GM18909 (cell line): ENCODE measurements at regions not wholly inside any gene's neighbourhood (a gene's known extent, or its start where the extent isn't known, plus 50 kb on each side); places are given as distances from the start of the nearest gene placed in this dataset.

Experiments used
- ATAC-seq: cut with Tn5 transposase; IDR thresholded peaks from one replicate; pipeline ENCODE4 v1.9.1; 2021; ENCODE audit warnings: mild to moderate bottlenecking; ENCODE audit not compliant: unreplicated experiment, poor library complexity

GRCh38 chr7:18145160-18145559 lies 117.5 kb upstream of the PRPS1L1 start:
- no peak for ATAC-seq

- no peak for ATAC-seq
These were observed 123.8 kb upstream of the PRPS1L1 start for GRCh38 chr7:18151422-18151821.

GRCh38 chr7:18153183-18153748 lies 125.6 kb upstream of the PRPS1L1 start:
- ATAC-seq = no peak

- no peak for ATAC-seq
These were observed 127.1 kb upstream of the PRPS1L1 start for GRCh38 chr7:18154726-18155125.

GRCh38 chr7:18157233-18157632 lies 129.6 kb upstream of the PRPS1L1 start:
- no peak for ATAC-seq

GRCh38 chr7:18162657-18163056 lies 135.0 kb upstream of the PRPS1L1 start:
- no peak for ATAC-seq

- ATAC-seq = no peak
These were observed 135.4 kb upstream of the PRPS1L1 start for GRCh38 chr7:18163091-18163490.

GRCh38 chr7:18165166-18165565 lies 137.5 kb upstream of the PRPS1L1 start:
- ATAC-seq = no peak

- ATAC-seq = no peak
These were observed 138.4 kb upstream of the PRPS1L1 start for GRCh38 chr7:18166002-18166401.

- no peak for ATAC-seq
These were observed 140.2 kb upstream of the PRPS1L1 start for GRCh38 chr7:18167815-18168214.

GRCh38 chr7:18174996-18175395 lies 147.3 kb upstream of the PRPS1L1 start:
- ATAC-seq = no peak

GRCh38 chr7:18175801-18176450 lies 148.3 kb upstream of the PRPS1L1 start:
- no peak for ATAC-seq

- ATAC-seq = no peak
These were observed 149.6 kb upstream of the PRPS1L1 start for GRCh38 chr7:18177129-18177814.

GRCh38 chr7:18177815-18178660 lies 150.4 kb upstream of the PRPS1L1 start:
- peak; percentile 94 for ATAC-seq

- no peak for ATAC-seq
These were observed 151.4 kb upstream of the PRPS1L1 start for GRCh38 chr7:18179093-18179492.

- no peak for ATAC-seq
These were observed 153.0 kb upstream of the PRPS1L1 start for GRCh38 chr7:18180685-18181084.

- no peak for ATAC-seq
These were observed 162.0 kb upstream of the PRPS1L1 start for GRCh38 chr7:18189500-18190126.

- ATAC-seq = no peak
These were observed 163.7 kb upstream of the PRPS1L1 start for GRCh38 chr7:18191341-18191740.

- no peak for ATAC-seq
These were observed 164.4 kb upstream of the PRPS1L1 start for GRCh38 chr7:18191862-18192625.

GRCh38 chr7:18194616-18195015 lies 167.0 kb upstream of the PRPS1L1 start:
- no peak for ATAC-seq
